Gastroesophageal sphincter (tissue), 4 donors: ENCODE measurements at regions not wholly inside any gene's neighbourhood (a gene's known extent, or its start where the extent isn't known, plus 50 kb on each side); places are given as distances from the start of the nearest gene placed in this dataset.

Source experiments
- ATAC-seq: fragments of 150-250 bp; one replicate; pipeline ENCODE4 v1.9.1; 2016; ENCODE audit warnings: mild to moderate bottlenecking, moderate library complexity
- H3K27ac ChIP-seq, 4 donors: fragments of 200-600 bp; sonication (generic) in 3 of 4; 1 replicate in 3 of 4; 2 replicates in 1 of 4; pipeline ENCODE4 v1.5.1; 2016 to 2019
- H3K27me3 ChIP-seq: fragments of 200-600 bp; sonication (generic); one replicate; pipeline ENCODE4 v1.5.1; 2019
- H3K36me3 ChIP-seq, 2 donors: fragments of 200-600 bp; sonication (generic); one replicate each; pipeline ENCODE4 v1.5.1; 2019; ENCODE audit warnings: control low read depth in 1 of 2
- H3K4me1 ChIP-seq, 3 donors: fragments of 200-600 bp; sonication (generic); 1 replicate in 2 of 3; 2 replicates in 1 of 3; pipeline ENCODE4 v1.5.1; 2016 to 2019; ENCODE audit warnings: control low read depth in 2 of 3
- H3K4me3 ChIP-seq, 2 donors: fragments of 200-600 bp; sonication (generic); one replicate each; pipeline ENCODE4 v1.5.1; 2019; ENCODE audit warnings: mild to moderate bottlenecking in 1 of 2, moderate library complexity in 1 of 2
- H3K9me3 ChIP-seq, 3 donors: fragments of 200-600 bp; sonication (generic); one replicate each; pipeline ENCODE4 v1.5.1; 2017 to 2019; ENCODE audit warnings: control low read depth in 2 of 3
- EP300 ChIP-seq: sonication (generic); formaldehyde crosslinking; IDR thresholded peaks from one replicate; pipeline ENCODE4 v1.6.1; 2017; ENCODE audit warnings: antibody characterized with exemption, mild to moderate bottlenecking
- POLR2A ChIP-seq, 2 donors: fragments of 450-650 bp; IDR thresholded peaks; one replicate each; pipeline ENCODE4 v1.6.1; 2017; ENCODE audit warnings: antibody characterized with exemption in 2 of 2, mild to moderate bottlenecking in 2 of 2, moderate library complexity in 1 of 2
- POLR2AphosphoS5 ChIP-seq: sonication (generic); formaldehyde crosslinking; IDR thresholded peaks from one replicate; pipeline ENCODE4 v1.6.1; 2017; ENCODE audit warnings: antibody characterized with exemption
- WGBS, 2 donors: methylation state at CpG; one replicate each; pipeline ENCODE4 v1.1.5; 2018; ENCODE audit warnings: low coverage in 1 of 2; 5-methylcytosine and 5-hydroxymethylcytosine counted together
- TF ChIP-seq, protein P1 (sequence below), 4 experiments: fragments of 200-600 bp in 2 of 4; fragments of 450-650 bp in 2 of 4; sonication (generic) in 1 of 4; IDR thresholded peaks; one replicate each; pipeline ENCODE4 v1.5.1; 2017 to 2019; ENCODE audit warnings: antibody characterized with exemption in 4 of 4, mild to moderate bottlenecking in 2 of 4, moderate library complexity in 2 of 4

DNA sequence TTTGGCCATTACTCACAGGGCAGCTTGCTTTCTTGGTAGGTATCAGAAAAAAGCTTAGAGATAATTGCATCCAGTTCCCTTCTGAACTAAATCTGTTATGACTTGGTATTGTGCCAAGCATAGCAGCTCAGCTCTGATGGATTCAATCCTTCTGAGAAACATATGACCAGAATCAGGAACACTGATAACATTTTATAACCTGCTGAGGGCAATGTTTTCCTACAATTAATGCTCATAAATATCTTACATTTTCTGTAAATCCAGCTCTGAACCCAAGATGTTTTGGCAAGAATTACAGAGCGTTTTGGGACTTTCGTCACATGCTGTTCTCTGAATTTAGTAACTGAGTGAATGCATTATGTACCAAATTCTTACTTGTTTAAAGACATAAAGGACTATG, 167.8 kb downstream of the KIF20B start:
- 41 to 42% methylated on average over 2 of the region's 2 CpGs for WGBS, 2 donors
- H3K27me3 ChIP-seq, result no peaks in the 10 kb centered on the region
- H3K9me3 ChIP-seq, result no peaks in the 10 kb centered on the region
- ATAC-seq, result no peak
- no peaks in the 10 kb centered on the region for H3K4me1 ChIP-seq
- no peak for TF ChIP-seq POLR2A (IDR thresholded peaks at IDR 0.05)
- no peak for TF ChIP-seq EP300
- TF ChIP-seq, protein P1, sequence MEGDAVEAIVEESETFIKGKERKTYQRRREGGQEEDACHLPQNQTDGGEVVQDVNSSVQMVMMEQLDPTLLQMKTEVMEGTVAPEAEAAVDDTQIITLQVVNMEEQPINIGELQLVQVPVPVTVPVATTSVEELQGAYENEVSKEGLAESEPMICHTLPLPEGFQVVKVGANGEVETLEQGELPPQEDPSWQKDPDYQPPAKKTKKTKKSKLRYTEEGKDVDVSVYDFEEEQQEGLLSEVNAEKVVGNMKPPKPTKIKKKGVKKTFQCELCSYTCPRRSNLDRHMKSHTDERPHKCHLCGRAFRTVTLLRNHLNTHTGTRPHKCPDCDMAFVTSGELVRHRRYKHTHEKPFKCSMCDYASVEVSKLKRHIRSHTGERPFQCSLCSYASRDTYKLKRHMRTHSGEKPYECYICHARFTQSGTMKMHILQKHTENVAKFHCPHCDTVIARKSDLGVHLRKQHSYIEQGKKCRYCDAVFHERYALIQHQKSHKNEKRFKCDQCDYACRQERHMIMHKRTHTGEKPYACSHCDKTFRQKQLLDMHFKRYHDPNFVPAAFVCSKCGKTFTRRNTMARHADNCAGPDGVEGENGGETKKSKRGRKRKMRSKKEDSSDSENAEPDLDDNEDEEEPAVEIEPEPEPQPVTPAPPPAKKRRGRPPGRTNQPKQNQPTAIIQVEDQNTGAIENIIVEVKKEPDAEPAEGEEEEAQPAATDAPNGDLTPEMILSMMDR (IDR thresholded peaks at IDR 0.05), result no peak
- TF ChIP-seq POLR2AphosphoS5, result no peak
- H3K36me3 ChIP-seq, result no peaks in the 10 kb centered on the region
- no peak overlapping the region for H3K4me3 ChIP-seq
- H3K27ac ChIP-seq, result no peak overlapping the region

DNA sequence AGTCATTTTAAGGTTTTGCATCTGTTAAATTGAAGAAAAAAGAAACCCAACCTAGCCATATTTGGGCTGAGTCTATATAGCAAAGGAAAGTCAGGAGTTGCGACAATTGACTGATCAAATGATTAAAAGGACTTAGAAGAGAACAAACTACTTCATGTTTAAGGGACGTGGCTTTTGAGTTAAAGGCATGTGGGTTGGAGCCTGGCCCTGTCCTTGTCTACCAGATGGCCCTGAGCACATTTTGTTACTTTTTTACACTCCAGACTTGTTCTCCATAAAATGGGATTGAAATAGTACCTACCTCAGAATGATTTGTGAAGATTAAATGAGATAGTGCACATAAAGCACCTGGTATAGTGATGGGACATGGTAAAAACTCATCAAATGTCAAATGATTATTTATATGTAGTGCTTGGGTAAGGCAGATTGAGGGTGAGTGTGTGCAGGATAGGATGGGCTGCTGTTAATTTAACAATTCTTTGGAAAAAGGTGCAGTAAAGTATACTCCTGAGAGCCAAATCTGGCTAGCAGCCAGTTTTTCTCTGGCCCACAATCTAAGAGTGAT, 168.3 kb downstream of the KIF20B start:
- Histone ChIP-seq H3K27ac (no peak overlapping the region), H3K4me1 (no peaks in the 10 kb centered on the region), H3K36me3 (no peaks in the 10 kb centered on the region), H3K4me3 (no peak overlapping the region), H3K9me3 (no peaks in the 10 kb centered on the region), H3K27me3 (no peaks in the 10 kb centered on the region)
- 47 to 50% methylated on average over 1 to 2 of the region's 2 CpGs for WGBS, 2 donors
- no peak for ATAC-seq
- TF ChIP-seq POLR2A (IDR thresholded peaks at IDR 0.05) (no peak), POLR2AphosphoS5 (no peak), EP300 (no peak)
- TF ChIP-seq, protein P1 (IDR thresholded peaks at IDR 0.05), result no peak

DNA sequence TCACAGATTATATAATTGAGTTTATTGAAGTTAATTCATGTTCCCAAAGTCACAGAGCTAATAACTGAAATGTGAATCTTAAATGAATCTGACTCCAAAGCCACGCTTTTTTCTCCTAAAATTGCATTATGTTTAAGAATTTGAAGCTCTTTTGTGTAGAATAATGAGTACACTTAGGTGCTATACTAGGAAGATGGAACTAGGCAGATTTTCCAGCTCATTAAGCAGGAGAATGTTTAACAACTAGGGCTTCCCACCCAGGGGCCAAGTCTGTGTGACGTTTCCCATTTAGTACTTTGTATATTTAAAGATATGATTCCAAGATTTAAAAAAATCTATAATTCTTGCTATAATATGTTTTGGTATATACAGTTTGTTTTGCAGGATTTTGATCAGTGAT, 169.5 kb downstream of the KIF20B start:
- no peak overlapping the region for H3K4me3 ChIP-seq
- H3K9me3 ChIP-seq, result no peaks in the 10 kb centered on the region
- no peaks in the 10 kb centered on the region for H3K27me3 ChIP-seq
- no peak for ATAC-seq
- H3K27ac ChIP-seq, result no peak overlapping the region
- H3K4me1 ChIP-seq, result no peaks in the 10 kb centered on the region
- no peaks in the 10 kb centered on the region for H3K36me3 ChIP-seq
- TF ChIP-seq, protein P1 (IDR thresholded peaks at IDR 0.05), result no peak
- TF ChIP-seq EP300 (no peak), POLR2AphosphoS5 (no peak), POLR2A (IDR thresholded peaks at IDR 0.05) (no peak)
- 64 to 89% methylated on average over 2 of the region's 2 CpGs for WGBS, 2 donors

DNA sequence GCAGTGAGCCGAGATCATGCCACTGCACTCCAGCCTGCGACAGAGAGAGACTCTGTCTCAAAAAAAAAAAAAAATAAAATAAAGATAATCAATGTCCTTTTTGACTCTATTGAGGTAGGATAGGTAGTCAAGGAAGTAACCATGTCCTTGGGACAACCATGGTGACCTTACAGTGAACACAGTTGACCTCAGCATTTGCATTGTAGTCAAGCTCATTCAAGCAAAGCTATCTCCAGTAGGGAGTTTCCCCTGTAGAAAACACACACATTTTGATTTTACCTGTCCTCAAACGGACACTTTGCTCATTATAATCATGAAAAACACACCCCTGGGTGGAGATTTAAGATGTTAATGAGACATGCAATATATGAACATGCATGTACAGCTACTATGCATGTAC, 171.7 kb downstream of the KIF20B start:
- no peak for ATAC-seq
- no peak for TF ChIP-seq POLR2A (IDR thresholded peaks at IDR 0.05)
- Histone ChIP-seq H3K27me3 (no peaks in the 10 kb centered on the region), H3K27ac (no peak overlapping the region), H3K9me3 (no peaks in the 10 kb centered on the region), H3K4me3 (no peak overlapping the region), H3K36me3 (no peaks in the 10 kb centered on the region), H3K4me1 (no peaks in the 10 kb centered on the region)
- 86 to 95% methylated on average over 2 to 3 of the region's 3 CpGs for WGBS, 2 donors

DNA sequence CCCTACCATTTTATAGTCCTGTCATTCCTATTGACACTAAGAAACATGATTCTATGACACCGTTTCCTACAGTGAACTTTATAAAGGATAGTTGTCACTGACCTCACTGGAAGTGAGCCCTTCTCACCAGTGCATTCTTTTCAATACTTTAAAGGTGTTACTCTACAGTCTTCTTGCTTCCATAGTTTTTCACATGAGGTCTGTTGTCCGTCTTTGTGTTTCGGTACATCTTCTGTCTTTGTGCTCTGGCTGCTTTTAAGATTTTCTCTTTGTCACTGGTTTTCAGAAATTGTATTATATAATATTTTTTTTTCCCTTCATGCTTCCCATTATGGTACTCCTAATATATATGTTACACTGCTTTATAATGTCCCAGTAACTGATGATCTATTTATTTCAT, 174.2 kb downstream of the KIF20B start:
- 86 to 92% methylated on average over 3 of the region's 3 CpGs for WGBS, 2 donors
- Histone ChIP-seq H3K27ac (no peak overlapping the region), H3K36me3 (no peaks in the 10 kb centered on the region), H3K4me1 (no peaks in the 10 kb centered on the region), H3K9me3 (peaks cover 0 to 1% (median 0%) of the 10 kb centered on the region in 3 donors), H3K4me3 (no peak overlapping the region), H3K27me3 (no peaks in the 10 kb centered on the region)
- TF ChIP-seq POLR2AphosphoS5 (no peak), POLR2A (IDR thresholded peaks at IDR 0.05) (no peak), EP300 (no peak)
- TF ChIP-seq, protein P1 (IDR thresholded peaks at IDR 0.05), result no peak
- no peak for ATAC-seq
